H1 (cell line): ENCODE measurements at regions not wholly inside any gene's neighbourhood (a gene's known extent, or its start where the extent isn't known, plus 50 kb on each side); places are given as distances from the start of the nearest gene placed in this dataset.

ENCODE experiments used
- ASH2L ChIP-seq: fragments of 200-600, 300-600 bp; sonication (generic); IDR thresholded peaks from one replicate; pipeline ENCODE4 v1.7.1; 2017; ENCODE audit warnings: low read length
- CHD7 ChIP-seq: fragments of 300-600 bp; sonication (generic); IDR thresholded peaks from 2 replicates; pipeline ENCODE4 v1.7.1; 2012; ENCODE audit warnings: low read length, moderate library complexity, mild to moderate bottlenecking, inconsistent platforms; ENCODE audit not compliant: insufficient replicate concordance
- CREB1 ChIP-seq: IDR thresholded peaks from 2 replicates; pipeline ENCODE4 v1.6.1; 2012; ENCODE audit warnings: inconsistent platforms
- GABPA ChIP-seq: IDR thresholded peaks from 2 replicates; pipeline ENCODE4 v1.6.1; 2011; ENCODE audit warnings: mild to moderate bottlenecking, low read length, moderate library complexity, borderline replicate concordance; ENCODE audit not compliant: insufficient read depth
- HDAC6 ChIP-seq: IDR thresholded peaks from one replicate; pipeline ENCODE4 v1.7.1; 2012; ENCODE audit warnings: low read depth, mild to moderate bottlenecking, inconsistent platforms, low read length, moderate library complexity
- NRF1 ChIP-seq: IDR thresholded peaks from 2 replicates; pipeline ENCODE4 v1.6.1; 2011; ENCODE audit warnings: mild to moderate bottlenecking, low read depth, low read length, improper control_type of control experiment
- RNF2 ChIP-seq: fragments of 200-900, 300-1000 bp; sonication (generic); IDR thresholded peaks from 2 replicates; pipeline ENCODE4 v1.7.1; 2016; ENCODE audit warnings: borderline replicate concordance, low read depth, mild to moderate bottlenecking, antibody characterized with exemption, low read length; ENCODE audit not compliant: poor library complexity, severe bottlenecking; ENCODE audit errors: missing control alignments
- SIN3A ChIP-seq, 2 experiments: IDR thresholded peaks in 1 of 2; conservative IDR thresholded peaks in 1 of 2; 2 replicates each; pipeline ENCODE4 v1.6.1; 2011 to 2012; ENCODE audit warnings: low read length in 2 of 2, improper control_type of control experiment in 1 of 2, low read depth in 1 of 2, mild to moderate bottlenecking in 1 of 2
- TEAD4 ChIP-seq: IDR thresholded peaks from 2 replicates; pipeline ENCODE4 v1.6.1; 2012; ENCODE audit warnings: low read depth, low read length, inconsistent platforms, mixed read lengths

DNA sequence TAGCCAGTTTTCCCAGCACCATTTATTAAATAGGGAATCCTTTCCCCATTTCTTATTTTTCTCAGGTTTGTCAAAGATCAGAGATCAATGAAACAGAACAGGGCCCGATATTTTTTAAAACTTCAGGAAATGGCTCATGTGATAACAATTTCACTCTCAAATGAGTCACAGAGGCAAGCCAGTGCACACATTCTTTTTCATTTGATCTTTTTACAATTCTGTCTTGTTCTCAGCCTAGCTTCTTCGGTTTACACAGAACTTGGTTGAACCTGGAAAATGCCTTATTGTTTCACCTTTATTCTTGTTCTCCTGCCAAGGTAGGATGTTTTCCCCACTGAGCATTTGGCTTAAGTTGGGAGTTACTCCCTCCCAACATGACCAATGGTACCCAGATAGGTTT is 258.9 kb downstream of the COL12A1 start (continued):
- TF ChIP-seq CHD7 (no peak), NRF1 (no peak), SIN3A (conservative IDR thresholded peaks at IDR 0.05 in 1 of 2, IDR thresholded peaks at IDR 0.05 in 1 of 2; ENCODE audit: low read depth in 1 of 2, low read length in 2 of 2) (no peak), GABPA (no peak), RNF2 (no peak), HDAC6 (no peak), CREB1 (no peak), ASH2L (no peak), TEAD4 (no peak)
- TF ChIP-seq, all 59 proteins: peak for 0
